NCI-H2107 treated with DMSO at 0.1 percent for 48 hours (cell line): ENCODE measurements at regions not wholly inside any gene's neighbourhood (a gene's known extent, or its start where the extent isn't known, plus 50 kb on each side); places are given as distances from the start of the nearest gene placed in this dataset.
"Not testable (repeated sequence)": the region's sequence is repeated elsewhere in the genome, so short reads cannot be mapped to it uniquely, and the experiment has no call there.

Experiments
- DNase-seq: peaks from one replicate; lab custom pipeline; 2025; ENCODE audit not compliant: unreplicated experiment; lab: John Stamatoyannopoulos, UW

DNA sequence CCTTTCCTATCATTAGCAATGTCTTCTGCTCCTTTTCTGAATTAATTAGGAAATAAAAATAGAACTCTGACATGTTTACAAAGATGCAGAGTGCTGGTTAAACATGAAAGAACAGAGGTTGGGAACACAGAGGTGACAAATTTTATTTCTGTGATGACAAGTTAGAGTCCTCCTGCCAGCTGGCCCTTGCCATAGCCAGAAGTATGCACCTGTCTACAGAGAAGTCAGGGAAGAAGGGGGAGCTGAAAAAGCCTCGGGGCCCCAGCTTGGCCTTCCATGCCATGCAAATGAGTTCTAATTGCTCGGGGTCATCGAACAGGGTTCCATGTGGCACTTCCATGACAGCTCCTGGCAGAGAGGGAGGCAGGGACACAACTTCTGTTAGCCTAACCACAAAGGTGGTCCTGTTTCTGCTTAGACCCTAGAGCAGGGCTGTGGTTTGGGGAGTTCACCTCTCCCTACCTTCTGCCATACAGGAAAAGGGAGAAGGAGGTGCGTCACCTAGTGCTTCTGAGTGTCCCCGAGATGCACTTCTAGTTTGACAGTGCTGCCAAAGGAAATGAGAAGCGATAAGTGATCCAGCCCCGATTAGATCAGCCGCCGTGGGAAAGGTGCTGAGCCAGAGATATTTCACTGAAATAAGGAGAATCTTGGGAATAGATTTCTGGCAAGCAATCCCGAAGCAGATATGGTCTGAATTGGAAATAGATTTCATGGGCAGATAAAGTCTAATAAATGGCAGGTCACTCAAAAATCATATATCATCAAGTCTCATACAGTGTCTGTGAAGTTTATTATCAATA, 155.8 kb upstream of the FOXN3 start:
- DNase-seq = no peak

DNA sequence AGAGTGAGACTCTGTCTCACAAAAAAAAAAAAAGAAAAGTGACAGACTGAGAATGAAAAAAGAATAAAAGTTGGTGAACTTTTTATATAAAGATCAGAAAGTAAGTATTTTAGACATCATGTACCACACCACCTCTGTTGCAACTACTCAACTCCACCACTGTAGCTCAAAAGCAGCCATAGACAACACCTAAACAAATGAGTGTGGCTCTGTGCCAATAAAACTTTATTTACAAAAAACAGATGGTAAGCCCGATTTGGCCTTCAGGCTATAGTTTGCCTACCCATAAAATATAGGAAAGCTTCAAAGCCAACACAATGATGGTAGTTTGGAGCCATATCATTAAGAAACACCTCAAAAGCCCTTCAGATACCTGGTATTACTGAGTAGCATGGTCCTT, 154.5 kb upstream of the FOXN3 start:
- DNase-seq = no peak

DNA sequence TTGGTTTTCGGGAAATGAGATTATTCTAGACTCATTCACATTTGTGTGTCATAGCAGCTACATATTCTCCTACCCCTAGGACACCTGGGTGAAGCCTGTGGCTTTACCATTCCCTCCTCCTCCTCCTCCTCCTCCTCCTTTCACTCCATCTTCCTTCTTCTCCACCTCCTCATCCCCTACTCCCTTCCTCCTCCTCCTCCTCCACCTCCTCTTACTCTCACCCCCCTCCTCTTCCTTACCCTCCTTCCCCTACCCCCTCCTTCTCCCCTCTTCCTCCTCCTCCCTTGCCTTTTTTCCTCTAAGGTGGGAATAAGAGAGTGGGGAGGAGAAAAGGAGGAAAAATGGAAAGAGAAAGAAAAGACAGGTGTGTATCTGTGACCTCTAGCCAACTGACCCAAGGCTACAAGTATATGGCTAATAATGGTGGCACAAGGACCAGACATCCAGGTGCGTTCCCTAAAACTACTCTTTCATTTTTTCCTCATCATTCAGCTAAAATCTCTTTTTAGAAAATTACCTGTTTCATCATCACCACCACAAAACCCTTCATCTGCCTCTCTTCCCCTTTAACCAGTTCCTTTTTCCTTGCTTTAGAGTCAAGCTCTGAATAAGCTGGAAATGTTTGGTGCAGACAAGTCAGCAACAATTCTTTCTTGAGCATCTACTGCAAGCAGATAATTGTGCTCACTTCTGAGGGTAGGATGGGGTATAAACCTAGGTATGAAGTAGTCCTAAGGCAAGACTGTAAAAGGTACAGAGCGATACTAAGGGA, 149.8 kb upstream of the FOXN3 start:
- DNase-seq = no peak

DNA sequence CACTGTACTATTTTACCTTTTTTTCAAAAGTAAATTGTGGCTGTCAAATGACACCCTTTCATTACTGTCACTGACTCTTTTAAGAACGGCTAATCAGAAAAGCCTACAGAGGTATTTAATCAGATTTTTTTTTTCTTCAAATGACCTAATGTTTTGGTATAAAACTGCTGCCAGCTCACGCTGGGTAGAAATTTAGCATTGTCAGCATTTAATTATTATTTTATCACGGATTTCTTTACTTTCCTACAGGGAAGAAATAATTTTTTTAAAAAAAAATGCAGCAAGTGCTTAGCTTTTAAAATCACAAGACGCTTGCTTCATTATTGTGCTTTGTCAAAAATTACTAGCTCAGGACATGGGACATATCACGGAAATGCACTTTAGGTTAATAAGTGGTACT, 149.1 kb upstream of the FOXN3 start:
- DNase-seq = no peak

DNA sequence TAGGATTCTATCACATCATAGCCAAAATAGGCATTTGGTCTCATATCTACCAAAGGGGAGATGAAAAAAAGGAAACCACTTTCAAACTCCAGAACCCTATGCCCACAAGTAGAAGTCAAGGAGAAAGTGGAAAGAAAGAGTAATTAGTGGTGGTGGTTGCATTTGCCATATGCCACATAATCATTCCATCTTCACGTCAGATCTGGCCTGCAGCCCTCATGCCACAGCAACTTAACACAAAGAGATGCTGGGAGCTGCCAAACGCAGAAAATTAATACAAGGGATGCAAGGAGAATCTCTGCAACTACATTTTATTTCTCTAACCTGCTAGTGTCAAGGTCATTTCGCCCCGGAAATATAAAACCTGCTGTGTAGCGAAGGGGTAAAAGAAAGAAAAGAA, 148.6 kb upstream of the FOXN3 start:
- DNase-seq = no peak

DNA sequence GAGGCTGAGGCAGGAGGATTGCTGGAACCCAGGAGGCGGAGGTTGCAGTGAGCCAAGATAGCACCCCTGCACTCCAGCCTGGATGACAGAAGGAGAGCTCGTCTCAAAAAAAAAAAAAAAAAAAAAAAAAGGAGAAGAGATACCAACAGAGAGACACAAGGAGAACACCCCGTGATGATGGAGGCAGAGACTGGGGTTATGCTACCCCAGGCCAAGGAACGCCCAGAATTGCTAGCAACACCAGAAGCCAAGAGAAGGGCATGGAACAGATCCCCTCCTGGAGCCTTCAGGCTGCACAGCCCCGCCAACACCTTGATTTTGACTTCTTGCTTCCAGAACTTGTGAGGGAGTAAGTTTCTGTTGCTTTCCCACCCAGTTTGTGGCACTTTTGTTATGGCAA, 148.0 kb upstream of the FOXN3 start:
- no peak for DNase-seq

DNA sequence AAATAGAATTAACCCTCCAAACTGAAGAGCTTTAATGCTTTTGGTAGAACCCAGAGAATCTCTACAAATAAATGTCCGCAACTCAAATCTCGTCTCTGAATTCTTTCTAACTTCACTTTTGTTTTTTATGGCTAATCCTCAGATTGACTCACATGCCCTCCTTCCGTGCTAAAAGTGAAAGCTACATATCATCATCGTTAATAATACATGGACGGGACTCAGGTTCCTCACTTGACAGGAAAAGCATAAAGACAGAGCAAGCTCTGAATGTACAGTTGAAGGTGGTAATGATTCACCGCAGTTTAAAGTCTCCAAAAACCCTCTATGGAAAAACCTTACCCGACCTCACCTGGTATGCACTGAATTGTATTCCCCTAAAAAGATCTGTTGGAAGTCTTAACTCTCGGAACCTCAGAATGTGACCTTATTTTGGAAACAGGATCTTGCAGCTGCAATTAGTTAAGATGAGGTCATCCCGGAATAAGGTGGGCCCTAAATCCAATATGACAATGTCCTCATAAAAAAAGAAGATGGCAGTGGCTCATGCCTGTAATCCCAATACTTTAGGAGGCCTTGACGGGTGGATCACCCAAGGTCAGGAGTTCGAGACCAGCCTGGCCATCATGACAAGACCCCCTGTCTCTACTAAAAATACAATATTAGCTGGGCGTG, 147.4 kb upstream of the FOXN3 start:
- no peak for DNase-seq

DNA sequence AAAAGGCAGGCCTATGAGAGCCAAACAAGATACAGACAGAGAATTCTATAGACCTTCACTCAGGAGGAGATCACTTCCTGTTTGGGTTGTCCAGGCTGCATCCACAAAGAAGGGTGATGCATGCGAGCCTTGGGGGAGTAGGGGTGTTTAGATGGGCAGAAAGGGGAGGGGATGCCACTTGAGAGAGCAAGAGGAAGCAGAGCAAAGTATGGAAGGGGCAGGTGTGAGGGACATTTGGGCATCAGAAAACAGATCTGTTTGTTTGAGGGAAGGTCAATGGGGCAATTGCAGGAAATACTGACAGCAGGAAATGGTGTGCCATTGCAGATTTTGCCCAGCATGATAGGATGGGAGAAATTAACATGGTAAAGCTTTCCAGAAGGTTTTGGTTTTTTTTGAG, 146.4 kb upstream of the FOXN3 start:
- no peak for DNase-seq

DNA sequence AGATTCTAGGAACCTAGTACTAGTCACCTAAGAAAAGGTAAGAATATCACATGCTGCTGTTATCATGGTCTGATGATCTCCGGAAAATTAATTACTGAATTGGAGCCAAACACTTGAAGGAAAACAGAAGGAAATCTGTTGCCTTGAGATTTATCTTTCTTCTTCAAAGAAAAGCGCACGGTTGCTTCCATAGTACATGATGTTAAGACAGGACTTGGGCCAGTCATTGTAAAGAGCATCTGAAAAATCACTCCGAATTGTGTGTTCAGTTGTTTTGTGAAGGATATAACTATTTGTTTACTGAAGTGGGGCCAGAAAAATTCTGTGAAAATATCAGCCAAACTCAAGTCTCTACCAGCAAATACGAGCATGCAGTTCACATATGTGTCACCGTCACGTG, 134.9 kb upstream of the FOXN3 start:
- no peak for DNase-seq

DNA sequence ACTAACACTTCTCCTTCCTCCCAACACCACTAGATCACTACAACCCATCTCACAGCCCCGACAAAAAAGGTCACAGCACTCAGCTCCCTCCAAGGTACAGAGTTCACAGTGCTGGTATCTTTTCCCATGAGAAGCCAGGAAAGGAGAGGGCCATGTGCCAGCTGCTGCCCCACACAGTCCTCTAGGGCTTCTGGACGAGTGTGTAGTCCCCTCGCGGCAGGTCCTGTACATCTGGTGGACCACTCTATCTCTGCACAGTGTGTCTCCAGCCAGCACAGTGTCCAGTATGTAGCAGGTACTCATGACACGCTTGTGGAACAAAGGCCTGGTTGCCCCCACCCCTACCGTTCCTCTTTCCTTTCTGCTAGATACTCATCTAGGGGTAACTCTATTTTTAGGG, 134.4 kb upstream of the FOXN3 start:
- DNase-seq = no peak

DNA sequence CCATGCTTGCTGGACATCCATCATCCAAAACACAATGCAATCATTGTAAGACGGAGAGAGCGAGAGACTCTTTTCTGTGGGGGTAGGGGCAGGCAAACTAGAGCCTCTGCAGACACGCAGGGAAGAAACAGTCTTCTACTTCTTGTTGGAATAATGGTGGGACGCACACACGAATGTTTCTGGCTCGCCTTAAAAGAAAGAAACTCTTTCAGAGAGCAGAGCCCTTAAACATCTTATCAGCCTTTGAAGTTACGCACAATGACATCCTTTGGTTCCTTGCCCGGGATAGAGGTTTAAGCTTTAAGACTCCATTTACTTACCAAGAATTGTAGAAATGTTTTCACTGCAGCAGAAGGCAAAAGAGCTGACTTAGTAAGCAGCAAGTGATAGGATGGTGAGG, 133.8 kb upstream of the FOXN3 start:
- no peak for DNase-seq

DNA sequence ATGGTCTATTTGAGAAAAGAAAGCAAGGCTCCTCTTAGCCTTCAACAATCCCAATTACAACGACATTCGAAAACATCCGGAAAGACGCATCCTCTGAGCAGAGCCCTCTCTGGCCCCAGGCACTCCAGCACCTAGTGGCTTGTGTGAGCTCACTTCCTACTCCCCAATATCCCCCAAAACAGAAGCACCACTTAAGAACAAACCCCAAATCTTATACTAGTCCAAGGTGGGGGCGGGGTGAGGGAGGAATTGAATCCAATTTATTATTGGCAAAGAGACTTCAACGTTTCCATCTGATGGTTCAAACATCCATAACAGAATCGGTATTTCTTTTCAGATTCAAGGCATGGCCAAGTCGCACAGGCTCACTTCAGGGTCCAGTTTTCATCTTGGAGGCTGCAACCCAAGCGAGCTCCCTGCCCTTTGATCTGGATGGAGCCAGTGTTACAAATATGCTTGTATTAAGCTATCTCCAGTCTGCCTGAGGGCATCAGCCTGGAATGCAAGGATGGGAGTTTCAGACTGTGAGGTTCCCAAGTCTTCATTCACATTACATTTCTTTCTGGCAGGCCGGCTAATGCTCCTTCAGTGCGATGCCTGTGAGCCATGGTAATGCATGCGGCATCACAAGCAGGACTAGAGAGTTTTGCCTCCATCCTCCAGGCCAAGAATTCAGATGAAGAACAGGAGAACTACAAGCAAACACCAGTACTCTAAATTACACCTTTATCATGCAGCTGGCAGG, 132.5 kb upstream of the FOXN3 start:
- no peak for DNase-seq

DNA sequence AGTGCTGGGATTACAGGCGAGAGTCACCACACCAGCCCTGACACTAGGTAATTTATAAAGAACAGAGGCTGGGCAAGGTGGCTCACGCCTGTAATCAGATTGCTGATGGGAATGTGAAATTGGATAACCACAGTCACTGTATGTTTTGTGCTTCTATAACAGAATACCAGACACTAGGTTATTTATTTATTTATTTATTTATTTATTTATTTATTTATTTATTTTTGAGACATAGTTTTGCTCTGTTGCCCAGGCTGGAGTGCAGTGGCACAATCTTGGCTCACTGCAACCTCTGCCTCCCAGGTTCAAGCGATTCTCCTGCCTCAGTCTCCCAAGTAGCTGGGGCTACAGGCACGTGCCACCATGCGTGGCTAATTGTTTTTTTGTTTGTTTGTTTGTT, 130.0 kb upstream of the FOXN3 start:
- not testable (repeated sequence) for DNase-seq

DNA sequence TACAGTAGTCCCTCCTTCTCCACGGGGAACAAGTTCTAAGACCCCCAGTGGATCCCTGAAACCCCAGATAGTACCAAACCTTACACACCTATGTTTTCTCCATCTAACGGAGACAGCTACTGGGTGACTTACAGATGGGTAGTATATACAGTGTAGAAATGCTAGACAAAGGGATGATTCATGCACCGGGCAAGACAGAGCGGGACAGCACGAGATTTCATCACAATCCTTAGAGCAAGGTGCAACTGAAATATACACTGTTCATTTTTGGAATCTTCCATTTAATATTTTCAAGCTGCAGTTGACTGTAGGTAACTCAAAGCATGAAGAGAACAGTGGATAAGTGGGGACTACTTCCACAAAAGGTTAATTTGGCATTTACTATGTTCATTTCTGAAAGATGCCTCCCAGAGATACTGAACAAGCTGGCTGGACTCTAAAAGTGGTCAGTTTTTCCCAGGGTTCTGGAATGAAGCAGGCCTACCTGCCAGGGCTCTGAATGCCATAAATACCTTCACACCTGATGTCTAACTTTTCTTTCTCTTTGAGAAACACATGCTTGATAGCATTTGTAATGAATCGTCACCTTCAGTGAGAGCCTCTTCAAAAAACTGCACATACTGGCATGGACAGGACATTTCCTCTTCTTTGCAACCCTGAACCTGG, 127.7 kb upstream of the FOXN3 start:
- no peak for DNase-seq

DNA sequence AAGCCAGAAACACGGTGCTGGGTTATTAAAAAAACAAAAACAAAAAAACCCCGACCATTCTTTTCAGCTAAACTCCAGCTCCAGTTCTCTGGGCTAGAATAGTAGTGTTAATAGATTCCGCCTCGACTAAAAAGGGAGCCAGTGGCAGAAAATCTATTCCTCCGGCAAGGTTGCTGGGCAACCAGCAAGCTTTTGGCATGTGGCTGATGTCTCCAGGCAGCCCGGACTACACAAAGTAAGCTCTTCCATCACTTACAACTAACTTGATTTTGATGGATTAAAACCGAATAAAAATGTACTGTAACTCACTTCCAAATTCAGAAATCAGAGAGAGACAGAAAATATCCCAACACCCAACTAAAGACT, 126.4 kb upstream of the FOXN3 start:
- no peak for DNase-seq

DNA sequence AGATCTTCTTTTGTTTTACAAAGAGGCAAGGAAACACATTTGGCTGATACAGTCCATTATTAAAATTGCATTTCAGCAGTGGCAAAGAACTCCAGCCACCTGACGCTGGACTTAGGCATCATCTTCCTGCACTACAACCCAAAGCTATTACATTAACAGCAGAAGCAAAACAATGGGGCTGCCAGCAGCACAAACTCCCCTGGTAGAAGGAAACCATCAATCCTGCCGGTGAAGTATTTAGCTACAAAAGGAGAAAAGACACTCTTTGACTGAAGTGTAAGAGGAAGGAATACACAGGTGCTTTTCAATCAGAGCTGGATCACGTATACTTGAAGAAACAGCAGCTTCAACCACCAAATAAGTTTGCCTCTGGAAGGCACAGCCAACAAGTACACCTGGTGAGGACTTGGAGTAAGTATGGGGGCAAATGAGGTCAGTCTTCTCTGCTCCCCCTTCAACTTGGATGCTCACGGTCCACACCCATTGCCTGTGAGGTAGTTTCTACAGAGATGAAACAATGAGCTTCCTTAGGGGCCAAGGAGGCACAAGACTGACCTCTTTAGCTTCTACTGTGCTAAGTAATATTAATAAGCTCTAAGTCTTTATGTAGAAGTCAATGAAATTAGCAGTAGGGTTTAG, 125.9 kb upstream of the FOXN3 start:
- DNase-seq = no peak

DNA sequence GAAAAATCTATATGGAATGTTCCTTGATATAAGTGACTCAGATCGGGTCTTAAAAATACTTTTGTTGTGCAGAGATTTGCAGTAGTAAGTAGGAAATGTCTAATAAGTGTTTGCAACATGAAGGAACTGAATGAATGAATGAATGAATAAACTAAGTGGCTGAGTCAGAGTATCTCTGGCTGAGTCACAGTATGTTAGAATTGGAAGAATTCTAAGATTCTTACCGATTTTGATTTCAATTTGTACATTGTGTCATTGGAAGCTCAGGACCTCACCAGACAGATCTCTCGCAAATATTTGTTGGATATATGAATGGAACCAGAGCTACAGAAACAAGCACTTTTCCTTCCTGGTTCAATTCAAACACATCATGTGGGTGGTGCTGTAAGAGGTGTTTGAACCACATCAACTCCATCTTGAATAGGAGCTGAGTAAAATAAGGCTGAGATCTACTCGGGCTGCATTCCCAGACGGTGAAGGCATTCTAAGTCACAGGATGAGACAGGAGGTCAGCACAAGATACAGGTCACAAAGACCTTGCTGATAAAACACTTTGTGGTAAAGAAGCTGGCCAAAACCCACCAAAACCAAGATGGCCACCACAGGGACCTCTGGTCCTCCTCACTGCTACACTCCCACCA, 123.9 kb upstream of the FOXN3 start:
- DNase-seq = no peak

DNA sequence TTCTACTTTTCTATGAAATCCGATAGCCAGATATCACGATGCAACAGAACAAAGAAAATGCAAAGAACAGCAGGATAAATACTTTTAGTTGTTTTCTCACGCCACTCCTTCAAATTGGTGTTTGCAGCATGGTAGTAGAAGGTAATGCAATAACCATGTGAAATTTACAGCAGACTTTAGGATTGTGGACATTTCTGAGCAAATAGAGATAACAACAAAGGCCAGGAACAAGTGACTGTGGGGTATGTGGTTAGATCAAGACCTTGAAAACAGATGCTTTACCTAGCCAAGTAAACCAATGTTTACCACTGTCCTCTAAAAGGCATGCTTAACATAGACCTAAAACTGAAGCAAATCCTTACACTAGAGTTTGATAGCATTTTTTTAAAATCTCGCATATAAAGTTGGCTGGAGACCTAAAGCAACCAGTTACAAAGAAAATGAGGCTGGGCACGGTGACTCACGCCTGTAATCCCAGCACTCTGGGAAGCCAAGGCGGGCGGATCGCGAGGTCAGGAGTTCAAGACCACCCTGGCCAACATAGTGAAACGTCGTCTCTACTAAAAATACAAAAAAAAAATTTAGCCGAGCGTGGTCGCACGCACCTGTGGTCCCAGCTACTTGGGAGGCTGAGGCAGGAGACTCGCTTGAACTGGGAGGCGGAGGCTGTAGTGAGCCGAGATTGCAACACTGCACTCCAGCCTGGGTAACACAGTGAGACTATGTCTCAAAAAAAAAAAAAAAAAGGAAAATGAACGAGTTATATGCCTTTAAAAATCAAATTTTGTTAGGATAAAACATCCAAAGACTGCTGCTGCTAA, 123.2 kb upstream of the FOXN3 start:
- no peak for DNase-seq

DNA sequence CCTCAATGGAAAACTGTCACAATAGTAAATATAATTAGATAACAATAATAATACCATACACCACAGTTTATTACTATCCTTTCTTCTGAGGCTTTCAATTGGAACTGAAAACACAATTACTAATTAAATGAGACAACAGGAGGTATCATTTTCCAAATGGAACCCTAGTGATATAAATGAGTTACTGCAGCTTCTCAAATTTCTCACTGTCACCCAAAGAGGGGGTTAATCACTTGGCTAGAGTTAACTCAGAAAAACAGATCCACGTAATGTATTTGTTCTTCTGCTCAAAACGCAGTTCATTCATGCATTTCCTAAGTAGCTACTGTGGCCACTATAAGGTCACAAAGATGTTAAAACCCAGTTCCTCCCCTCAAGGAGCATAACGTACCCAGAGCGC, 120.9 kb upstream of the FOXN3 start:
- no peak for DNase-seq
